ENCODE measurements at regions not wholly inside any gene's neighbourhood (a gene's known extent, or its start where the extent isn't known, plus 50 kb on each side); places are given as distances from the start of the nearest gene placed in this dataset.

GRCh38 chr3:72123908-72124441 lies 339.0 kb upstream of the PROK2 start:
- H3K36me3 Mint-ChIP-seq: no peaks in the 10 kb centered on the region
- H3K9me3 Mint-ChIP-seq: no peaks in the 10 kb centered on the region
- DNase-seq (ENCODE audit: low spot score in 2 of 2, unreplicated experiment in 2 of 2): no peak
- H3K27ac Mint-ChIP-seq: peak overlapping the region; percentile 15
- peaks cover 5% of the 10 kb centered on the region for H3K27me3 Mint-ChIP-seq (ENCODE audit: low read depth)
- H3K4me1 Mint-ChIP-seq: peaks cover 8% of the 10 kb centered on the region
- no peak for TF ChIP-seq CTCF (IDR thresholded peaks at IDR 0.05; ENCODE audit: unreplicated experiment)
- H3K4me3 Mint-ChIP-seq: no peak overlapping the region

- TF ChIP-seq CTCF (IDR thresholded peaks at IDR 0.05; ENCODE audit: unreplicated experiment): no peak
- no peaks in the 10 kb centered on the region for H3K27me3 Mint-ChIP-seq (ENCODE audit: low read depth)
- no peak for DNase-seq (ENCODE audit: low spot score in 2 of 2, unreplicated experiment in 2 of 2)
- no peak overlapping the region for H3K4me3 Mint-ChIP-seq
- H3K4me1 Mint-ChIP-seq: peaks cover 8% of the 10 kb centered on the region
- H3K36me3 Mint-ChIP-seq: no peaks in the 10 kb centered on the region
- H3K27ac Mint-ChIP-seq: no peak overlapping the region
- no peaks in the 10 kb centered on the region for H3K9me3 Mint-ChIP-seq
These were observed 336.1 kb upstream of the PROK2 start for GRCh38 chr3:72120806-72121778.

GRCh38 chr3:72120039-72120438 lies 335.1 kb upstream of the PROK2 start:
- H3K27me3 Mint-ChIP-seq (ENCODE audit: low read depth): no peaks in the 10 kb centered on the region
- no peak overlapping the region for H3K4me3 Mint-ChIP-seq
- no peaks in the 10 kb centered on the region for H3K9me3 Mint-ChIP-seq
- peaks cover 8% of the 10 kb centered on the region for H3K4me1 Mint-ChIP-seq
- no peak for TF ChIP-seq CTCF (IDR thresholded peaks at IDR 0.05; ENCODE audit: unreplicated experiment)
- H3K27ac Mint-ChIP-seq: no peak overlapping the region
- H3K36me3 Mint-ChIP-seq: no peaks in the 10 kb centered on the region
- DNase-seq (ENCODE audit: low spot score in 2 of 2, unreplicated experiment in 2 of 2): no peak

GRCh38 chr3:72118628-72119027 lies 333.7 kb upstream of the PROK2 start:
- TF ChIP-seq CTCF (IDR thresholded peaks at IDR 0.05; ENCODE audit: unreplicated experiment): no peak
- peaks cover under 1% of the 10 kb centered on the region for H3K27me3 Mint-ChIP-seq (ENCODE audit: low read depth)
- no peak for DNase-seq (ENCODE audit: low spot score in 2 of 2, unreplicated experiment in 2 of 2)
- no peak overlapping the region for H3K4me3 Mint-ChIP-seq
- H3K27ac Mint-ChIP-seq: no peak overlapping the region
- peaks cover 1% of the 10 kb centered on the region for H3K4me1 Mint-ChIP-seq
- no peaks in the 10 kb centered on the region for H3K36me3 Mint-ChIP-seq
- H3K9me3 Mint-ChIP-seq: no peaks in the 10 kb centered on the region

GRCh38 chr3:72116226-72116625 lies 331.3 kb upstream of the PROK2 start:
- no peak overlapping the region for H3K27ac Mint-ChIP-seq
- peaks cover 6% of the 10 kb centered on the region for H3K27me3 Mint-ChIP-seq (ENCODE audit: low read depth)
- no peaks in the 10 kb centered on the region for H3K4me1 Mint-ChIP-seq
- H3K4me3 Mint-ChIP-seq: no peak overlapping the region
- TF ChIP-seq CTCF (IDR thresholded peaks at IDR 0.05; ENCODE audit: unreplicated experiment): no peak
- DNase-seq (ENCODE audit: low spot score in 2 of 2, unreplicated experiment in 2 of 2): no peak
- H3K36me3 Mint-ChIP-seq: no peaks in the 10 kb centered on the region
- H3K9me3 Mint-ChIP-seq: no peaks in the 10 kb centered on the region
